NCI-H748 treated with DMSO at 0.1 percent for 48 hours (cell line): ENCODE measurements at regions not wholly inside any gene's neighbourhood (a gene's known extent, or its start where the extent isn't known, plus 50 kb on each side); places are given as distances from the start of the nearest gene placed in this dataset.

Experiments
- DNase-seq: peaks from one replicate; lab custom pipeline; 2025; lab: John Stamatoyannopoulos, UW

- DNase-seq: no peak
These were observed 266.7 kb downstream of the CNTN3 start for GRCh38 chr3:74347563-74348268.

GRCh38 chr3:74346896-74347295 lies 267.6 kb downstream of the CNTN3 start:
- DNase-seq: no peak

GRCh38 chr3:74345701-74346100 lies 268.8 kb downstream of the CNTN3 start:
- DNase-seq: no peak

- DNase-seq: no peak
These were observed 269.5 kb downstream of the CNTN3 start for GRCh38 chr3:74344865-74345440.

GRCh38 chr3:74343391-74343790 lies 271.1 kb downstream of the CNTN3 start:
- DNase-seq: no peak

- DNase-seq: no peak
These were observed 275.5 kb downstream of the CNTN3 start for GRCh38 chr3:74338998-74339397.

GRCh38 chr3:74332165-74332564 lies 282.3 kb downstream of the CNTN3 start:
- no peak for DNase-seq

- no peak for DNase-seq
These were observed 282.7 kb downstream of the CNTN3 start for GRCh38 chr3:74331711-74332110.

- no peak for DNase-seq
These were observed 285.4 kb downstream of the CNTN3 start for GRCh38 chr3:74329096-74329495.

GRCh38 chr3:74328435-74328834 lies 286.0 kb downstream of the CNTN3 start:
- DNase-seq: no peak

- DNase-seq: no peak
These were observed 299.2 kb downstream of the CNTN3 start for GRCh38 chr3:74315291-74315690.

GRCh38 chr3:74314696-74315095 lies 299.8 kb downstream of the CNTN3 start:
- DNase-seq: no peak

- no peak for DNase-seq
These were observed 304.7 kb downstream of the CNTN3 start for GRCh38 chr3:74309716-74310115.

GRCh38 chr3:74304424-74304823 lies 310.0 kb downstream of the CNTN3 start:
- no peak for DNase-seq

GRCh38 chr3:74303711-74304110 lies 310.7 kb downstream of the CNTN3 start:
- DNase-seq: no peak

- no peak for DNase-seq
These were observed 311.5 kb downstream of the CNTN3 start for GRCh38 chr3:74302969-74303368.

GRCh38 chr3:74302281-74302680 lies 312.2 kb downstream of the CNTN3 start:
- no peak for DNase-seq

GRCh38 chr3:74301056-74301455 lies 313.4 kb downstream of the CNTN3 start:
- no peak for DNase-seq

- DNase-seq: no peak
These were observed 319.0 kb downstream of the CNTN3 start for GRCh38 chr3:74295479-74295878.

- no peak for DNase-seq
These were observed 325.7 kb downstream of the CNTN3 start for GRCh38 chr3:74288761-74289160.

GRCh38 chr3:74287557-74287956 lies 326.9 kb downstream of the CNTN3 start:
- DNase-seq: no peak

- DNase-seq: no peak
These were observed 332.3 kb downstream of the CNTN3 start for GRCh38 chr3:74282202-74282601.

GRCh38 chr3:74281705-74282104 lies 332.8 kb downstream of the CNTN3 start:
- DNase-seq: no peak
